ENCODE measurements at regions not wholly inside any gene's neighbourhood (a gene's known extent, or its start where the extent isn't known, plus 50 kb on each side); places are given as distances from the start of the nearest gene placed in this dataset.
"Not testable (repeated sequence)": the region's sequence is repeated elsewhere in the genome, so short reads cannot be mapped to it uniquely, and the experiment has no call there.

GRCh38 chr15:25568751-25569150 is 129.9 kb upstream of the UBE3A start:
- H3K9me3 ChIP-seq (ENCODE audit: control insufficient read depth, insufficient read depth, low read length), result no peaks in the 10 kb centered on the region
- peak; percentile 28 to 94 (median 32) for DNase-seq (ENCODE audit: low read depth in 4 of 6, low spot score in 6 of 6)
- peaks cover 14% of the 10 kb centered on the region for H3K4me1 ChIP-seq (ENCODE audit: control insufficient read depth, insufficient read depth, low read length)
- no peak overlapping the region for H3K27ac ChIP-seq (ENCODE audit: low read depth, low read length)
- no peaks in the 10 kb centered on the region for H3K27me3 ChIP-seq (ENCODE audit: control insufficient read depth, insufficient read depth, low read length)
- no peak overlapping the region for H3K4me3 ChIP-seq (ENCODE audit: low read depth, low read length)
- H3K36me3 ChIP-seq (ENCODE audit: control insufficient read depth, insufficient read depth, low read length), result no peaks in the 10 kb centered on the region
- 45% methylated on average over 6 of the region's 7 CpGs for WGBS (ENCODE audit: insufficient coverage)

GRCh38 chr15:25566545-25566944 is 127.7 kb upstream of the UBE3A start:
- not testable (repeated sequence) for H3K9me3 ChIP-seq (ENCODE audit: control insufficient read depth, insufficient read depth, low read length); H3K36me3 ChIP-seq (ENCODE audit: control insufficient read depth, insufficient read depth, low read length); H3K27ac ChIP-seq (ENCODE audit: low read depth, low read length); DNase-seq (ENCODE audit: low read depth in 4 of 6, low spot score in 6 of 6); H3K4me3 ChIP-seq (ENCODE audit: low read depth, low read length); H3K27me3 ChIP-seq (ENCODE audit: control insufficient read depth, insufficient read depth, low read length)
- WGBS (ENCODE audit: insufficient coverage), result 100% methylated on average over 1 of the region's 6 CpGs
- peaks cover 14% of the 10 kb centered on the region for H3K4me1 ChIP-seq (ENCODE audit: control insufficient read depth, insufficient read depth, low read length)

- no peak overlapping the region for H3K4me3 ChIP-seq (ENCODE audit: low read depth, low read length)
- no peaks in the 10 kb centered on the region for H3K27me3 ChIP-seq (ENCODE audit: control insufficient read depth, insufficient read depth, low read length)
- H3K4me1 ChIP-seq (ENCODE audit: control insufficient read depth, insufficient read depth, low read length), result peaks cover 14% of the 10 kb centered on the region
- 66% methylated on average over 8 of the region's 14 CpGs for WGBS (ENCODE audit: insufficient coverage)
- no peak for DNase-seq (ENCODE audit: low read depth in 4 of 6, low spot score in 6 of 6)
- H3K27ac ChIP-seq (ENCODE audit: low read depth, low read length), result no peak overlapping the region
- H3K36me3 ChIP-seq (ENCODE audit: control insufficient read depth, insufficient read depth, low read length), result no peaks in the 10 kb centered on the region
- no peaks in the 10 kb centered on the region for H3K9me3 ChIP-seq (ENCODE audit: control insufficient read depth, insufficient read depth, low read length)
These were observed 126.8 kb upstream of the UBE3A start for GRCh38 chr15:25565470-25566264.

- H3K27ac ChIP-seq (ENCODE audit: low read depth, low read length), result no peak overlapping the region
- 60% methylated on average over 1 of the region's 4 CpGs for WGBS (ENCODE audit: insufficient coverage)
- H3K27me3 ChIP-seq (ENCODE audit: control insufficient read depth, insufficient read depth, low read length), result no peaks in the 10 kb centered on the region
- no peaks in the 10 kb centered on the region for H3K9me3 ChIP-seq (ENCODE audit: control insufficient read depth, insufficient read depth, low read length)
- H3K4me1 ChIP-seq (ENCODE audit: control insufficient read depth, insufficient read depth, low read length), result peaks cover 9% of the 10 kb centered on the region
- H3K36me3 ChIP-seq (ENCODE audit: control insufficient read depth, insufficient read depth, low read length), result no peaks in the 10 kb centered on the region
- no peak overlapping the region for H3K4me3 ChIP-seq (ENCODE audit: low read depth, low read length)
- DNase-seq (ENCODE audit: low read depth in 4 of 6, low spot score in 6 of 6), result no peak
These were observed 124.8 kb upstream of the UBE3A start for GRCh38 chr15:25563596-25563995.

- peak in 1 of 6 donors; percentile 33 for DNase-seq (ENCODE audit: low read depth in 4 of 6, low spot score in 6 of 6)
- H3K27ac ChIP-seq (ENCODE audit: low read depth, low read length), result no peak overlapping the region
These were observed 119.1 kb upstream of the UBE3A start for GRCh38 chr15:25557926-25558325.

GRCh38 chr15:25556136-25556535 is 117.3 kb upstream of the UBE3A start:
- Histone ChIP-seq H3K9me3 (ENCODE audit: control insufficient read depth, insufficient read depth, low read length) (no peaks in the 10 kb centered on the region), H3K4me1 (ENCODE audit: control insufficient read depth, insufficient read depth, low read length) (no peaks in the 10 kb centered on the region), H3K4me3 (ENCODE audit: low read depth, low read length) (no peak overlapping the region), H3K36me3 (ENCODE audit: control insufficient read depth, insufficient read depth, low read length) (no peaks in the 10 kb centered on the region), H3K27me3 (ENCODE audit: control insufficient read depth, insufficient read depth, low read length) (no peaks in the 10 kb centered on the region), H3K27ac (ENCODE audit: low read depth, low read length) (no peak overlapping the region)
- no peak for DNase-seq (ENCODE audit: low read depth in 4 of 6, low spot score in 6 of 6)

More at GRCh38 chr15:25557926-25558325, 119.1 kb upstream of the UBE3A start:
- WGBS (ENCODE audit: insufficient coverage), result 70% methylated on average over 3 of the region's 5 CpGs
- Histone ChIP-seq H3K36me3 (ENCODE audit: control insufficient read depth, insufficient read depth, low read length) (no peaks in the 10 kb centered on the region), H3K9me3 (ENCODE audit: control insufficient read depth, insufficient read depth, low read length) (no peaks in the 10 kb centered on the region), H3K4me3 (ENCODE audit: low read depth, low read length) (no peak overlapping the region), H3K27me3 (ENCODE audit: control insufficient read depth, insufficient read depth, low read length) (no peaks in the 10 kb centered on the region), H3K4me1 (ENCODE audit: control insufficient read depth, insufficient read depth, low read length) (no peaks in the 10 kb centered on the region)

GRCh38 chr15:25554640-25555039 is 115.8 kb upstream of the UBE3A start:
- 98% methylated on average over 8 of the region's 10 CpGs for WGBS (ENCODE audit: insufficient coverage)
- no peaks in the 10 kb centered on the region for H3K36me3 ChIP-seq (ENCODE audit: control insufficient read depth, insufficient read depth, low read length)
- H3K27me3 ChIP-seq (ENCODE audit: control insufficient read depth, insufficient read depth, low read length), result no peaks in the 10 kb centered on the region
- H3K4me1 ChIP-seq (ENCODE audit: control insufficient read depth, insufficient read depth, low read length), result no peaks in the 10 kb centered on the region
- H3K9me3 ChIP-seq (ENCODE audit: control insufficient read depth, insufficient read depth, low read length), result no peaks in the 10 kb centered on the region
- H3K4me3 ChIP-seq (ENCODE audit: low read depth, low read length), result no peak overlapping the region
- no peak for DNase-seq (ENCODE audit: low read depth in 4 of 6, low spot score in 6 of 6)
- H3K27ac ChIP-seq (ENCODE audit: low read depth, low read length), result no peak overlapping the region

- H3K4me3 ChIP-seq (ENCODE audit: low read depth, low read length), result no peak overlapping the region
- 100% methylated on average over 2 of the region's 3 CpGs for WGBS (ENCODE audit: insufficient coverage)
- H3K9me3 ChIP-seq (ENCODE audit: control insufficient read depth, insufficient read depth, low read length), result no peaks in the 10 kb centered on the region
- DNase-seq (ENCODE audit: low read depth in 4 of 6, low spot score in 6 of 6), result no peak
- no peaks in the 10 kb centered on the region for H3K27me3 ChIP-seq (ENCODE audit: control insufficient read depth, insufficient read depth, low read length)
- no peaks in the 10 kb centered on the region for H3K36me3 ChIP-seq (ENCODE audit: control insufficient read depth, insufficient read depth, low read length)
- no peak overlapping the region for H3K27ac ChIP-seq (ENCODE audit: low read depth, low read length)
- H3K4me1 ChIP-seq (ENCODE audit: control insufficient read depth, insufficient read depth, low read length), result no peaks in the 10 kb centered on the region
These were observed 109.8 kb upstream of the UBE3A start for GRCh38 chr15:25548600-25548999.

GRCh38 chr15:25545889-25546288 is 107.1 kb upstream of the UBE3A start:
- no peaks in the 10 kb centered on the region for H3K27me3 ChIP-seq (ENCODE audit: control insufficient read depth, insufficient read depth, low read length)
- no peak overlapping the region for H3K27ac ChIP-seq (ENCODE audit: low read depth, low read length)
- no peaks in the 10 kb centered on the region for H3K9me3 ChIP-seq (ENCODE audit: control insufficient read depth, insufficient read depth, low read length)
- WGBS (ENCODE audit: insufficient coverage), result 86% methylated on average over 1 of the region's 3 CpGs
- no peaks in the 10 kb centered on the region for H3K36me3 ChIP-seq (ENCODE audit: control insufficient read depth, insufficient read depth, low read length)
- DNase-seq (ENCODE audit: low read depth in 4 of 6, low spot score in 6 of 6), result no peak
- H3K4me1 ChIP-seq (ENCODE audit: control insufficient read depth, insufficient read depth, low read length), result no peaks in the 10 kb centered on the region
- H3K4me3 ChIP-seq (ENCODE audit: low read depth, low read length), result no peak overlapping the region

GRCh38 chr15:25545017-25545416 is 106.2 kb upstream of the UBE3A start:
- no peak for DNase-seq (ENCODE audit: low read depth in 4 of 6, low spot score in 6 of 6)
- Histone ChIP-seq H3K27ac (ENCODE audit: low read depth, low read length) (no peak overlapping the region), H3K4me1 (ENCODE audit: control insufficient read depth, insufficient read depth, low read length) (no peaks in the 10 kb centered on the region), H3K27me3 (ENCODE audit: control insufficient read depth, insufficient read depth, low read length) (no peaks in the 10 kb centered on the region), H3K36me3 (ENCODE audit: control insufficient read depth, insufficient read depth, low read length) (no peaks in the 10 kb centered on the region), H3K9me3 (ENCODE audit: control insufficient read depth, insufficient read depth, low read length) (no peaks in the 10 kb centered on the region), H3K4me3 (ENCODE audit: low read depth, low read length) (no peak overlapping the region)
- no CpG with 5 or more reads among the region's 1 CpG for WGBS (ENCODE audit: insufficient coverage)

All from spinal cord (tissue), 9 donors.